ENCODE measurements at regions not wholly inside any gene's neighbourhood (a gene's known extent, or its start where the extent isn't known, plus 50 kb on each side); places are given as distances from the start of the nearest gene placed in this dataset.
"Not testable (repeated sequence)": the region's sequence is repeated elsewhere in the genome, so short reads cannot be mapped to it uniquely, and the experiment has no call there.

DNA sequence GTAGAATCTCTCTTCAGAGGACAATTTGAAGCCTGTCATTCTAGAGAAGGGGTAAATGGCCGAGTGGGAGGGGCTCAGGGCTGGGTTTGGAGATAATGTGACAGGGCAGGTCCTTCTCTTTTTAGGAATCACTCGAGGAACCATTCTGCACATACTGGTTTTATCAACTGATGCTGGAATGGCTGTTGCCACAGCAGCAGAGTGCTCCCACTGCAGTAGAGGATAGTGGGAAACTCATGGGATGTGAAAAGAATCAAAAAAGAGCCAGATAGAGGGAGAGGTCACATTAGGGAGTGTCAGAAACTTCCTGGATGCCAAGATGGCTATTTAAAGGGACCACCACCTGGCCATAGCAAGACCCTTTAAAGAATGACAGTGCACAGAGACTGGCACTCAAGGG is 105.3 kb downstream of the NAV1 start:
- no peaks in the 10 kb centered on the region for H3K79me2 ChIP-seq (ENCODE audit: control insufficient read depth, insufficient read depth, low read length)
- 78% methylated on average over 2 of the region's 2 CpGs for WGBS (ENCODE audit: insufficient coverage)
- H3K9me3 Mint-ChIP-seq (ENCODE audit: insufficient read depth) = no peaks in the 10 kb centered on the region
- intact Hi-C loops (cut with micrococcal nuclease) = no loop called here
- H2AFZ ChIP-seq (ENCODE audit: insufficient read depth, low read depth, low read length, poor library complexity, severe bottlenecking) = no peak overlapping the region
- ATAC-seq (ENCODE audit: low read depth) (no peak), DNase-seq (no peak)
- H3K9me3 ChIP-seq (ENCODE audit: control extremely low read depth in 1 of 3, control insufficient read depth in 2 of 3, insufficient read depth in 1 of 3, low read length in 2 of 3) = no peaks in the 10 kb centered on the region
- CTCF ChIA-PET = no interaction called here
- H3K4me3 Mint-ChIP-seq = no peak overlapping the region
- H3K9ac ChIP-seq (ENCODE audit: low read length) = no peak overlapping the region
- no peak overlapping the region for H3K4me3 ChIP-seq (ENCODE audit: control extremely low read depth in 1 of 5, extremely low read depth in 1 of 5, insufficient read depth in 1 of 5, low read depth in 2 of 5, low read length in 4 of 5)
- H4K20me1 ChIP-seq (ENCODE audit: control insufficient read depth, insufficient read depth, low read length, poor library complexity, severe bottlenecking) = no peaks in the 10 kb centered on the region
- peaks cover 39% of the 10 kb centered on the region for H3K27me3 Mint-ChIP-seq
- POLR2A ChIA-PET = no interaction called here
- no peak overlapping the region for H3K27ac ChIP-seq (ENCODE audit: low read length in 2 of 2)
- H3K27ac Mint-ChIP-seq = no peak overlapping the region
- H3K4me1 Mint-ChIP-seq = no peaks in the 10 kb centered on the region
- peaks cover 0 to 27% (median 5%) of the 10 kb centered on the region in 4 experiments for H3K27me3 ChIP-seq (replicated peaks in 1 of 4; ENCODE audit: control extremely low read depth in 1 of 4, control insufficient read depth in 3 of 4, insufficient read depth in 4 of 4, low read length in 3 of 4)
- TF ChIP-seq, protein P1, sequence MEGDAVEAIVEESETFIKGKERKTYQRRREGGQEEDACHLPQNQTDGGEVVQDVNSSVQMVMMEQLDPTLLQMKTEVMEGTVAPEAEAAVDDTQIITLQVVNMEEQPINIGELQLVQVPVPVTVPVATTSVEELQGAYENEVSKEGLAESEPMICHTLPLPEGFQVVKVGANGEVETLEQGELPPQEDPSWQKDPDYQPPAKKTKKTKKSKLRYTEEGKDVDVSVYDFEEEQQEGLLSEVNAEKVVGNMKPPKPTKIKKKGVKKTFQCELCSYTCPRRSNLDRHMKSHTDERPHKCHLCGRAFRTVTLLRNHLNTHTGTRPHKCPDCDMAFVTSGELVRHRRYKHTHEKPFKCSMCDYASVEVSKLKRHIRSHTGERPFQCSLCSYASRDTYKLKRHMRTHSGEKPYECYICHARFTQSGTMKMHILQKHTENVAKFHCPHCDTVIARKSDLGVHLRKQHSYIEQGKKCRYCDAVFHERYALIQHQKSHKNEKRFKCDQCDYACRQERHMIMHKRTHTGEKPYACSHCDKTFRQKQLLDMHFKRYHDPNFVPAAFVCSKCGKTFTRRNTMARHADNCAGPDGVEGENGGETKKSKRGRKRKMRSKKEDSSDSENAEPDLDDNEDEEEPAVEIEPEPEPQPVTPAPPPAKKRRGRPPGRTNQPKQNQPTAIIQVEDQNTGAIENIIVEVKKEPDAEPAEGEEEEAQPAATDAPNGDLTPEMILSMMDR (IDR thresholded peaks at IDR 0.05) = no peak
- no peak for TF ChIP-seq EZH2 (IDR thresholded peaks at IDR 0.05; ENCODE audit: borderline replicate concordance, insufficient read depth, low read depth, low read length, poor library complexity, severe bottlenecking)
- no peak overlapping the region for H3K4me2 ChIP-seq (replicated peaks; ENCODE audit: low read depth, low read length, poor library complexity, severe bottlenecking)
- no peaks in the 10 kb centered on the region for H3K36me3 ChIP-seq (replicated peaks in 1 of 2; ENCODE audit: control extremely low read depth in 1 of 2, control insufficient read depth in 1 of 2, extremely low read depth in 1 of 2, insufficient read depth in 2 of 2, low read length in 1 of 2)
- peaks cover 0 to 5% of the 10 kb centered on the region in 2 donors for H3K4me1 ChIP-seq (ENCODE audit: control insufficient read depth in 2 of 2, insufficient read depth in 2 of 2, low read length in 2 of 2)

DNA sequence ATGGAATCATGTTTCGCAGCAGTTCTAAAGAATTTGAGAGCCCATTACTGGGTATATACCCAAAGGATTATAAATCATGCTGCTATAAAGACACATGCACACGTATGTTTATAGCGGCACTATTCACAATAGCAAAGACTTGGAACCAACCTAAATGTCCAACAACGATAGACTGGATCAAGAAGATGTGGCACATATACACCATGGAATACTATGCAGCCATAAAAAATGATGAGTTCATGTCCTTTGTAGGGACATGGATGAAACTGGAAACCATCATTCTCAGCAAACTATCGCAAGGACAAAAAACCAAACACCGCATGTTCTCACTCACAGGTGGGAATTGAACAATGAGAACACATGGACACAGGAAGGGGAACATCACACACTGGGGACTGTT is 106.1 kb downstream of the NAV1 start:
- H3K36me3 ChIP-seq (replicated peaks in 1 of 2; ENCODE audit: control extremely low read depth in 1 of 2, control insufficient read depth in 1 of 2, extremely low read depth in 1 of 2, insufficient read depth in 2 of 2, low read length in 1 of 2); H3K4me3 ChIP-seq (ENCODE audit: control extremely low read depth in 1 of 5, extremely low read depth in 1 of 5, insufficient read depth in 1 of 5, low read depth in 2 of 5, low read length in 4 of 5); H3K9me3 Mint-ChIP-seq (ENCODE audit: insufficient read depth); H3K4me1 Mint-ChIP-seq; CTCF ChIA-PET; H3K4me2 ChIP-seq (replicated peaks; ENCODE audit: low read depth, low read length, poor library complexity, severe bottlenecking); ATAC-seq (ENCODE audit: low read depth); H4K20me1 ChIP-seq (ENCODE audit: control insufficient read depth, insufficient read depth, low read length, poor library complexity, severe bottlenecking); H3K27ac Mint-ChIP-seq; POLR2A ChIA-PET; intact Hi-C loops (cut with micrococcal nuclease); H3K9ac ChIP-seq (ENCODE audit: low read length); H3K27ac ChIP-seq (ENCODE audit: low read length in 2 of 2); H3K4me3 Mint-ChIP-seq; H3K4me1 ChIP-seq (ENCODE audit: control insufficient read depth in 2 of 2, insufficient read depth in 2 of 2, low read length in 2 of 2); H2AFZ ChIP-seq (ENCODE audit: insufficient read depth, low read depth, low read length, poor library complexity, severe bottlenecking); H3K9me3 ChIP-seq (ENCODE audit: control extremely low read depth in 1 of 3, control insufficient read depth in 2 of 3, insufficient read depth in 1 of 3, low read length in 2 of 3); H3K79me2 ChIP-seq (ENCODE audit: control insufficient read depth, insufficient read depth, low read length); DNase-seq: not testable (repeated sequence)
- WGBS (ENCODE audit: insufficient coverage) = 100% methylated on average over 1 of the region's 6 CpGs
- peaks cover 0 to 35% (median 9%) of the 10 kb centered on the region in 4 experiments for H3K27me3 ChIP-seq (replicated peaks in 1 of 4; ENCODE audit: control extremely low read depth in 1 of 4, control insufficient read depth in 3 of 4, insufficient read depth in 4 of 4, low read length in 3 of 4)
- peaks cover 41% of the 10 kb centered on the region for H3K27me3 Mint-ChIP-seq

All from B cell (primary cell).